Astrocyte (in vitro differentiated cells and primary cell): ENCODE measurements at regions not wholly inside any gene's neighbourhood (a gene's known extent, or its start where the extent isn't known, plus 50 kb on each side); places are given as distances from the start of the nearest gene placed in this dataset.

Experiments
- DNase-seq: peaks from one replicate; pipeline ENCODE4 v3.0.0-alpha.2; 2010; ENCODE audit warnings: low read depth
- FAIRE-seq: peaks from 2 replicates; lab custom pipeline; 2011; peaks lifted over from hg19 to GRCh38; lab: Jason Lieb, UNC
- H2AFZ ChIP-seq: 2 replicates; pipeline ENCODE4 v1.6.0; 2012; ENCODE audit warnings: low read depth, low read length, inconsistent platforms
- H3K27ac ChIP-seq: 2 replicates; pipeline ENCODE4 v1.5.1; 2011; ENCODE audit warnings: low read depth, low read length, inconsistent platforms
- H3K27me3 ChIP-seq: 2 replicates; pipeline ENCODE4 v1.6.0; 2011; ENCODE audit warnings: low read length, inconsistent platforms; ENCODE audit not compliant: insufficient read depth
- H3K36me3 ChIP-seq: 2 replicates; pipeline ENCODE4 v1.5.1; 2011; ENCODE audit warnings: low read length, inconsistent platforms; ENCODE audit not compliant: insufficient read depth
- H3K4me1 ChIP-seq: 2 replicates; pipeline ENCODE4 v1.5.1; 2011; ENCODE audit warnings: low read length, inconsistent platforms; ENCODE audit not compliant: insufficient read depth
- H3K4me2 ChIP-seq: 2 replicates; pipeline ENCODE4 v1.6.0; 2012; ENCODE audit warnings: low read length, inconsistent platforms
- H3K4me3 ChIP-seq: 2 replicates; pipeline ENCODE4 v1.5.1; 2011; ENCODE audit warnings: low read depth, mild to moderate bottlenecking, low read length, inconsistent platforms; ENCODE audit not compliant: insufficient read depth
- H3K79me2 ChIP-seq: 2 replicates; pipeline ENCODE4 v1.6.0; 2012; ENCODE audit warnings: mild to moderate bottlenecking, low read length, inconsistent platforms; ENCODE audit not compliant: insufficient read depth
- H3K9ac ChIP-seq: 2 replicates; pipeline ENCODE4 v1.6.0; 2012; ENCODE audit warnings: mild to moderate bottlenecking, low read length, inconsistent platforms
- H3K9me3 ChIP-seq: 2 replicates; pipeline ENCODE4 v1.5.1; 2012; ENCODE audit warnings: low read depth, mild to moderate bottlenecking, low read length, inconsistent platforms; ENCODE audit not compliant: insufficient read depth
- H4K20me1 ChIP-seq: 2 replicates; pipeline ENCODE4 v1.6.0; 2012; ENCODE audit warnings: low read length, inconsistent platforms; ENCODE audit not compliant: insufficient read depth
- H3K27ac Mint-ChIP-seq: one replicate; pipeline ENCODE4 v1.8.0; 2021; ENCODE audit warnings: mild to moderate bottlenecking, mixed read lengths; ENCODE audit not compliant: unreplicated experiment
- H3K27me3 Mint-ChIP-seq: one replicate; pipeline ENCODE4 v1.8.0; 2021; ENCODE audit warnings: low read depth, mixed read lengths; ENCODE audit not compliant: unreplicated experiment
- H3K36me3 Mint-ChIP-seq: one replicate; pipeline ENCODE4 v1.8.0; 2021; ENCODE audit warnings: low read depth, mixed read lengths; ENCODE audit not compliant: unreplicated experiment
- H3K4me1 Mint-ChIP-seq: one replicate; pipeline ENCODE4 v1.8.0; 2021; ENCODE audit warnings: low read depth, mixed read lengths; ENCODE audit not compliant: unreplicated experiment
- H3K4me3 Mint-ChIP-seq: one replicate; pipeline ENCODE4 v1.8.0; 2021; ENCODE audit warnings: mild to moderate bottlenecking, moderate library complexity, mixed read lengths; ENCODE audit not compliant: unreplicated experiment
- H3K9me3 Mint-ChIP-seq: one replicate; pipeline ENCODE4 v1.8.0; 2021; ENCODE audit warnings: mild to moderate bottlenecking, mixed read lengths; ENCODE audit not compliant: unreplicated experiment
- EZH2 ChIP-seq: IDR thresholded peaks from 2 replicates; pipeline ENCODE4 v1.6.1; 2012; ENCODE audit warnings: mild to moderate bottlenecking, low read length, inconsistent platforms; ENCODE audit not compliant: insufficient read depth
- TF ChIP-seq, protein P1 (sequence below): IDR thresholded peaks from 2 replicates; pipeline ENCODE4 v1.5.1; 2011; ENCODE audit warnings: low read depth, mild to moderate bottlenecking, inconsistent platforms, low read length, moderate library complexity; ENCODE audit not compliant: insufficient read depth

DNA sequence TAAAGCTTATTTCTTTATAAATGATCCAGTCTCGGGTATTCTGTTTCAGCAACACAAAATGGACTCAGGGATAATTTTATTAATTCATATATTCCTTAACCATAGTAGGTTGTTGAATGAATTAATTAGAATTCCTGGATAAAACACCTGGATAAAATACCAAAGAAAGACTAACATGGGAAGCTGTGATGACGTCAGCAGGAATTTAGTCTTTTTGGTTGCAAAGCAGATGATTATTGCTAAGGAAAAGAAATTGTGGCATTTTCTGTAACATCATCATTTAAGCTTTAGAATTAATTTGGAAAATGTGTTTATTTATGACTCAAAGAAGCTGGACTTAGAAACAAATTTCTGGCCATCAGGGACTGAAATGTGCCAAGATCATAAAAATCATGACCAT, 228.3 kb upstream of the ZBTB20 start:
- no peaks in the 10 kb centered on the region for H3K4me1 Mint-ChIP-seq
- no peak for DNase-seq
- Histone ChIP-seq H3K79me2 (no peaks in the 10 kb centered on the region), H4K20me1 (no peaks in the 10 kb centered on the region), H3K27ac (no peak overlapping the region), H3K27me3 (no peaks in the 10 kb centered on the region), H3K36me3 (no peaks in the 10 kb centered on the region), H3K9me3 (no peaks in the 10 kb centered on the region), H3K9ac (no peak overlapping the region), H3K4me2 (no peak overlapping the region), H3K4me3 (no peak overlapping the region), H3K4me1 (no peaks in the 10 kb centered on the region), H2AFZ (no peak overlapping the region)
- H3K9me3 Mint-ChIP-seq = no peaks in the 10 kb centered on the region
- no peaks in the 10 kb centered on the region for H3K27me3 Mint-ChIP-seq
- H3K36me3 Mint-ChIP-seq = no peaks in the 10 kb centered on the region
- no peak overlapping the region for H3K27ac Mint-ChIP-seq
- FAIRE-seq = no peak
- H3K4me3 Mint-ChIP-seq = no peak overlapping the region
- TF ChIP-seq EZH2 = no peak
- TF ChIP-seq, protein P1, sequence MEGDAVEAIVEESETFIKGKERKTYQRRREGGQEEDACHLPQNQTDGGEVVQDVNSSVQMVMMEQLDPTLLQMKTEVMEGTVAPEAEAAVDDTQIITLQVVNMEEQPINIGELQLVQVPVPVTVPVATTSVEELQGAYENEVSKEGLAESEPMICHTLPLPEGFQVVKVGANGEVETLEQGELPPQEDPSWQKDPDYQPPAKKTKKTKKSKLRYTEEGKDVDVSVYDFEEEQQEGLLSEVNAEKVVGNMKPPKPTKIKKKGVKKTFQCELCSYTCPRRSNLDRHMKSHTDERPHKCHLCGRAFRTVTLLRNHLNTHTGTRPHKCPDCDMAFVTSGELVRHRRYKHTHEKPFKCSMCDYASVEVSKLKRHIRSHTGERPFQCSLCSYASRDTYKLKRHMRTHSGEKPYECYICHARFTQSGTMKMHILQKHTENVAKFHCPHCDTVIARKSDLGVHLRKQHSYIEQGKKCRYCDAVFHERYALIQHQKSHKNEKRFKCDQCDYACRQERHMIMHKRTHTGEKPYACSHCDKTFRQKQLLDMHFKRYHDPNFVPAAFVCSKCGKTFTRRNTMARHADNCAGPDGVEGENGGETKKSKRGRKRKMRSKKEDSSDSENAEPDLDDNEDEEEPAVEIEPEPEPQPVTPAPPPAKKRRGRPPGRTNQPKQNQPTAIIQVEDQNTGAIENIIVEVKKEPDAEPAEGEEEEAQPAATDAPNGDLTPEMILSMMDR = no peak

DNA sequence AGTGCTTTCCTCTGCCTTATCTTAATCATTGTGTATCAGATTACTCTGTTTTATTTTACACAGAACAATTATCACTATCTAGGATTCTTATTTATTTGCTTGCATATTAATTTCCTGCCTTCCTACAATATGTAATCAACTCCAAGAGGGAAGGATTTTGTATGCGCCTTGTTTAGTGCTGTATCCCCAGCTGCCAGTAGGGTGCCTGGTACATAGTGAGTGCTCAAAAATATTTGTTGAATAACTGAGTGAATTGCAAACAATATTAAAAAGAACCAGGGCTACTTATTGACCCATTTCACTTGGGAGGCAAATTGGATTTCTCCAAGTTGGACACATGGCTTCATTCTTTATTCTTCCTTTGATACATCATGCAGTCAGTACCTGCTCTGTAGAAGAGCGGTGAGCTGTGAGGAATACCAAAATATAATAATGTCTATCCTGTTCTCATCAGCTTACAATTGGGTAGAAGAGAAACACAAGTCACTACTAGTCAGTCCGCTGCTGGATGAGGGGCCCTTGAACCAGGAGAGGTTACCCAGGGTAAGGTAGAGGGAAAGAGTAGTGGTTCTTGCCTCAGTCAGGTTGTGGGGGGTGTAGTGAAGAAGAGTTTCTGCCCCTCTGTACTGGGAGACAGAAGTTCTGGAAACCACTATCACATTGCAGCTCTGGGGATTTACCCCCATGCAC, 233.9 kb upstream of the ZBTB20 start:
- no peak for FAIRE-seq
- no peaks in the 10 kb centered on the region for H3K79me2 ChIP-seq
- no peaks in the 10 kb centered on the region for H3K9me3 ChIP-seq
- no peaks in the 10 kb centered on the region for H4K20me1 ChIP-seq
- Mint-ChIP-seq H3K27me3 (peaks cover 3% of the 10 kb centered on the region), H3K4me1 (no peaks in the 10 kb centered on the region), H3K9me3 (no peaks in the 10 kb centered on the region), H3K4me3 (no peak overlapping the region), H3K27ac (no peak overlapping the region), H3K36me3 (no peaks in the 10 kb centered on the region)
- no peak overlapping the region for H3K4me3 ChIP-seq
- H3K9ac ChIP-seq = no peak overlapping the region
- no peaks in the 10 kb centered on the region for H3K36me3 ChIP-seq
- peaks cover 12% of the 10 kb centered on the region for H3K4me1 ChIP-seq
- peak overlapping the region; percentile 9 for H3K27ac ChIP-seq
- H3K4me2 ChIP-seq = no peak overlapping the region
- DNase-seq = no peak
- no peaks in the 10 kb centered on the region for H3K27me3 ChIP-seq
- TF ChIP-seq EZH2 = no peak
- TF ChIP-seq, protein P1 = peak; percentile 19
- no peak overlapping the region for H2AFZ ChIP-seq

DNA sequence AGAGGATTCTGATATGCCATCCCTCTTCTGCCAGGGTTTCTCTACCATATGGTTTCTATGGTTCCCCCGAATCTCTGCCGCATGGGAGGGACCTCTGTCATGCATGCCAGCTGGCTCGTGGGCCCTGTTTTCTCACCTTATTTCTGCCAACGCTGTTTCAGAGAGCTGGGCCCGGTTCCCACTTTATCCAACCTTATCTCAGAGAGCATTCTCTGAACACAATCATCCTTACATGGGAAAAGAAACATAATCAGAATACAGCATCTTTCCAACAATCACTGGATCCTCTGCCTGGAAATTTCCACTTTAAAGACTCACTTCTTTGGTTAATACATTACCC, 234.5 kb upstream of the ZBTB20 start:
- H4K20me1 ChIP-seq = no peaks in the 10 kb centered on the region
- Mint-ChIP-seq H3K4me1 (no peaks in the 10 kb centered on the region), H3K4me3 (no peak overlapping the region), H3K27me3 (peaks cover 3% of the 10 kb centered on the region), H3K27ac (no peak overlapping the region), H3K36me3 (no peaks in the 10 kb centered on the region), H3K9me3 (no peaks in the 10 kb centered on the region)
- H3K4me1 ChIP-seq = peaks cover 12% of the 10 kb centered on the region
- H3K27me3 ChIP-seq = no peaks in the 10 kb centered on the region
- no peaks in the 10 kb centered on the region for H3K79me2 ChIP-seq
- no peaks in the 10 kb centered on the region for H3K36me3 ChIP-seq
- FAIRE-seq = no peak
- TF ChIP-seq, protein P1 = no peak
- TF ChIP-seq EZH2 = no peak
- no peaks in the 10 kb centered on the region for H3K9me3 ChIP-seq
- DNase-seq = peak; percentile 14
- H3K9ac ChIP-seq = no peak overlapping the region
- H3K4me2 ChIP-seq = no peak overlapping the region
- H3K27ac ChIP-seq = peak overlapping the region; percentile 9
- H2AFZ ChIP-seq = no peak overlapping the region
- H3K4me3 ChIP-seq = no peak overlapping the region
